ENCODE measurements at regions not wholly inside any gene's neighbourhood (a gene's known extent, or its start where the extent isn't known, plus 50 kb on each side); places are given as distances from the start of the nearest gene placed in this dataset.
"Not testable (repeated sequence)": the region's sequence is repeated elsewhere in the genome, so short reads cannot be mapped to it uniquely, and the experiment has no call there.

DNA sequence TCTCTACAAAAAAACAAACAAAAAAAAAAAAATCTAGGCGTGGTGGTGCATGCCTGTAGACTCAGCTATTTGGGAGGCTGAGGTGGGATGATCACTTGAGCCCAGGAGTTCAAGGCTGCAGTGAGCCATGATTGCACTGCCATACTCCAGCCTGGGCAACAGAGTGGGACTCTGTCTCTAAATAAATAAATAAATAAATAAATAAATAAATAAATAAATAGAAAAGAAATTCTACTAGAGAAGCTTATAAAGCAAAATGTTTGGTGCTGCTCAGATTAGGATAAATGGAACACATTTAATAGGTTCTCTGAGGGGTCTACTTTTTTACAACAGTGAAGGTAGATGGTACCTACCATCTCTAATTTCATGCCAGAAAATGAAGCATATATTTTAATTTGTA lies 507.5 kb downstream of the STK39 start:
- TF ChIP-seq EZH2 (IDR thresholded peaks at IDR 0.05; ENCODE audit: borderline replicate concordance, insufficient read depth, low read length, poor library complexity, severe bottlenecking); SMC3 (conservative IDR thresholded peaks at IDR 0.05; ENCODE audit: poor library complexity): not testable (repeated sequence)

Data from neural cell (in vitro differentiated cells).